ENCODE measurements at regions not wholly inside any gene's neighbourhood (a gene's known extent, or its start where the extent isn't known, plus 50 kb on each side); places are given as distances from the start of the nearest gene placed in this dataset.

DNA sequence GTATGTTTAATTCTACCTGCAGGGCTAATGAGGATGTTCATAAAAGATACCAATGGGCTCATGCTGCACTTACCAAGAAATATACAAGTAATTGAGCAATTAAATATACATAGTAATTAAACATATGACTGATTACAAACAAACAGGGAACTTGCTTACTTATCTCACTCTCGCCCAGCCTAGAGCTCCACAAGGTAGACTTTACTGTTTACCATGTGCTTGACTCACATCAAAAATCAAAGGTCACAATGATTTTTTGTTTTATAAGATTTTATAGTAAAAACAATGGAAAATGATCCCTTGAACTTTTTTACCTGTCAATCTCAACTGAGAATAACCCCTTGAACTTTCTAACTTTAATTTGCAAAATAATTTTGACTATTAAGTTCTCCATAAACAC lies 1395.1 kb downstream of the SUCLG1 start:
- Histone ChIP-seq H3K27me3 (ENCODE audit: low read depth) (no peaks in the 10 kb centered on the region), H3K36me3 (no peaks in the 10 kb centered on the region), H3K27ac (replicated peaks) (no peak overlapping the region), H3K4me3 (no peak overlapping the region), H3K9me3 (replicated peaks) (peaks cover 4% of the 10 kb centered on the region), H3K4me1 (no peaks in the 10 kb centered on the region)
- TF ChIP-seq, protein P1, sequence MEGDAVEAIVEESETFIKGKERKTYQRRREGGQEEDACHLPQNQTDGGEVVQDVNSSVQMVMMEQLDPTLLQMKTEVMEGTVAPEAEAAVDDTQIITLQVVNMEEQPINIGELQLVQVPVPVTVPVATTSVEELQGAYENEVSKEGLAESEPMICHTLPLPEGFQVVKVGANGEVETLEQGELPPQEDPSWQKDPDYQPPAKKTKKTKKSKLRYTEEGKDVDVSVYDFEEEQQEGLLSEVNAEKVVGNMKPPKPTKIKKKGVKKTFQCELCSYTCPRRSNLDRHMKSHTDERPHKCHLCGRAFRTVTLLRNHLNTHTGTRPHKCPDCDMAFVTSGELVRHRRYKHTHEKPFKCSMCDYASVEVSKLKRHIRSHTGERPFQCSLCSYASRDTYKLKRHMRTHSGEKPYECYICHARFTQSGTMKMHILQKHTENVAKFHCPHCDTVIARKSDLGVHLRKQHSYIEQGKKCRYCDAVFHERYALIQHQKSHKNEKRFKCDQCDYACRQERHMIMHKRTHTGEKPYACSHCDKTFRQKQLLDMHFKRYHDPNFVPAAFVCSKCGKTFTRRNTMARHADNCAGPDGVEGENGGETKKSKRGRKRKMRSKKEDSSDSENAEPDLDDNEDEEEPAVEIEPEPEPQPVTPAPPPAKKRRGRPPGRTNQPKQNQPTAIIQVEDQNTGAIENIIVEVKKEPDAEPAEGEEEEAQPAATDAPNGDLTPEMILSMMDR (IDR thresholded peaks at IDR 0.05; ENCODE audit: borderline replicate concordance), result no peak
- DNase-seq, result no peak
- intact Hi-C loops (cut with micrococcal nuclease), result no loop called here

DNA sequence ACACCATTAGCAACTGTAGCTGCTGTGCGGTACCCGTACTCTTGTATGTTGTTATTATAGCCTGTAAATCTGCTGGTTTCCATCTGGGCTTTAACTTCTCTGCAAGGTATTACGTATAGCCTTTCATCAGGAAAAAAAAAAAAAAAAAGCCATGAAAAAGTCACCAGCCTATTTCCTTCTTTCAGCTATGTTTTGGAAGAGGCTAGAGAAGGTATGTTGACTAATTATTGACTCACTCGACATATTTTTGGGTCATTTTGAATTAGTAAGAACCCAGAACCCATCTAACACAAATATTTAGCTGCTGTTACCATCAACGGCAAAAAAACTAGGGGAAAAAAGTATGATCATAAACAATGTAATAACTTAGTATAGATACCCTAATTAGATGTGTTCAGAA lies 1395.6 kb downstream of the SUCLG1 start:
- Histone ChIP-seq H3K4me1 (no peaks in the 10 kb centered on the region), H3K9me3 (replicated peaks) (peaks cover 9% of the 10 kb centered on the region), H3K4me3 (no peak overlapping the region), H3K27me3 (ENCODE audit: low read depth) (no peaks in the 10 kb centered on the region), H3K36me3 (no peaks in the 10 kb centered on the region), H3K27ac (replicated peaks) (no peak overlapping the region)
- intact Hi-C loops (cut with micrococcal nuclease), result no loop called here
- no peak for DNase-seq
- TF ChIP-seq, protein P1 (IDR thresholded peaks at IDR 0.05; ENCODE audit: borderline replicate concordance), result no peak

DNA sequence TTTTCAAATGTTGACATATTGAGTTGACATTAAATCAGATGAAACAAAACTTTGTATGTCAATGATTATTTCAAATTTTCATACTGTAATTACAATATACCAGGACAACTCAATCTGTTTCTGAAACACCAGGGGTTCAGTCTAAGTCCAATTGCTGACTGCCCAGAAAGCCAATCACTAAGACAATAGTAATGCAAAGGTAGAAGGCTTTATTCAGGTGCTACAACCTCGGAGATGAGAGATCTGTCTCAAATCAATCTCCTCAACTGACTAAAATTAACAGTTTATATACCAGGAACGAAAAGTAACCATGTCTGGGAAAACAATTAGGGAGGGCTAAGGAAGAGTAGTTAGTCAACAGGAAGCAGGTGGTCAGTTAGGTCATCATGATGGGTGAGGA lies 1400.4 kb downstream of the SUCLG1 start:
- DNase-seq, result no peak
- H3K27me3 ChIP-seq (ENCODE audit: low read depth), result no peaks in the 10 kb centered on the region
- H3K4me1 ChIP-seq, result no peaks in the 10 kb centered on the region
- intact Hi-C loops (cut with micrococcal nuclease), result no loop called here
- no peak overlapping the region for H3K4me3 ChIP-seq
- TF ChIP-seq, protein P1 (IDR thresholded peaks at IDR 0.05; ENCODE audit: borderline replicate concordance), result no peak
- H3K27ac ChIP-seq (replicated peaks), result no peak overlapping the region
- peaks cover 21% of the 10 kb centered on the region for H3K9me3 ChIP-seq (replicated peaks)
- H3K36me3 ChIP-seq, result no peaks in the 10 kb centered on the region

DNA sequence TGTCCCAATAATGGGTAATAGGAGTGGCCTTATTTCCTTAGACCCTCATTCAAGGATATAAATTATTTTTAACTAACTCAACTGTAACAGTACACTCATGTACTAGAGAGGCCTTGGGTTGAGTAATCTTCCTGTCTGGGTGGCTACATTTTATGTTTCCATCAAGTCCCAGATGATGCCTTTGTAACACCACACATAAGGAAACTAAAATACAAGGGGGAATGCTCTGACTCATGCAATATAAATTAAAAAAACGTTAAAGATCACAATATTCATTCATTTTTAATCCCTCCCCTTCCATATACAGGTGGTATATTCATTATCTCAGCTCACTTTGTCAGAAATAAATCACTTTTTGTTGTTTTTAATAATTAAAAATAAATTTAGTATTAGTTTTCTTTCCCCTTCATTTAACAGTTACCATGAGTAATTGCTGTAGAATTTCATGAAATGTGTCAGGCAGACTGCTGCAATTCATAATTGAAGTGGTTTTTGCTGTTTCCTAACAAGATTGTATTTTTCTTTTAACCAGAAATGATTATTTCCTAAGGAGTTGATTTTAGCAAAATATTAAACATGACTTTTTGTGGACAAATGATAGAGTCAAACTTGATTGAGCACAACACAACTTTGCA lies 1403.6 kb downstream of the SUCLG1 start:
- Histone ChIP-seq H3K27me3 (ENCODE audit: low read depth) (no peaks in the 10 kb centered on the region), H3K36me3 (no peaks in the 10 kb centered on the region), H3K4me3 (no peak overlapping the region), H3K9me3 (replicated peaks) (peaks cover 21% of the 10 kb centered on the region), H3K27ac (replicated peaks) (no peak overlapping the region), H3K4me1 (peaks cover 6% of the 10 kb centered on the region)
- intact Hi-C loops (cut with micrococcal nuclease), result no loop called here
- TF ChIP-seq, protein P1 (IDR thresholded peaks at IDR 0.05; ENCODE audit: borderline replicate concordance), result no peak
- no peak for DNase-seq

DNA sequence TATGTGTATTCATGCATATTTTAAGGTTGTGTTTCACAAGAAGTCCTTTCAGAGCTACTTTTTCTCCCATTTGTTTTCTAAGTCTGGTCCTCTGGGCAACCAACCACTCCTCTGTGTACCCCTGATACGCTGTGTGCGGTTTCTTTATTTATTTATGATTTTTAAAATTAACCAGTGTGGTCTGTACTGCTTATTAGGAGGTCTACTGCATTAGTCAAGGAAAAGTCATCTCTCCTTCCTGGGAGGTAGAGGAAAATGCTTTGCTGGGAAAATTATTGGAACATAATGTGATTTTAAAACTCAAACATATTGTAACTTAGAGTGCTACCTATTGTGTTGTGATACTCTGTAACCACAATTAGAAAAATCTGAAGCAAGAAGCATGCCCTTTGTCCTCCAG lies 1404.3 kb downstream of the SUCLG1 start:
- Histone ChIP-seq H3K9me3 (replicated peaks) (peaks cover 21% of the 10 kb centered on the region), H3K27me3 (ENCODE audit: low read depth) (no peaks in the 10 kb centered on the region), H3K27ac (replicated peaks) (no peak overlapping the region), H3K4me3 (no peak overlapping the region), H3K36me3 (no peaks in the 10 kb centered on the region), H3K4me1 (peaks cover 6% of the 10 kb centered on the region)
- no peak for DNase-seq
- intact Hi-C loops (cut with micrococcal nuclease), result no loop called here
- TF ChIP-seq, protein P1 (IDR thresholded peaks at IDR 0.05; ENCODE audit: borderline replicate concordance), result no peak

Measured in left ventricle myocardium inferior (tissue), 1 donor.